ENCODE measurements at regions not wholly inside any gene's neighbourhood (a gene's known extent, or its start where the extent isn't known, plus 50 kb on each side); places are given as distances from the start of the nearest gene placed in this dataset.

GRCh38 chr14:87411370-87411769 is 581.6 kb downstream of the GALC start:
- no peak for TF ChIP-seq CTCF (conservative IDR thresholded peaks at IDR 0.05; ENCODE audit: low read depth, low read length)
- TF ChIP-seq EZH2 (IDR thresholded peaks at IDR 0.05; ENCODE audit: borderline replicate concordance, low read depth, low read length, poor library complexity, severe bottlenecking), result no peak
